ENCODE measurements at regions not wholly inside any gene's neighbourhood (a gene's known extent, or its start where the extent isn't known, plus 50 kb on each side); places are given as distances from the start of the nearest gene placed in this dataset.

- no peaks in the 10 kb centered on the region for H3K27me3 ChIP-seq (ENCODE audit: control insufficient read depth in 2 of 2, insufficient read depth in 2 of 2, low read length in 2 of 2)
- intact Hi-C loops (cut with micrococcal nuclease): no loop called here
- no peaks in the 10 kb centered on the region for H4K20me1 ChIP-seq (replicated peaks; ENCODE audit: control insufficient read depth, extremely low read depth, insufficient read depth, low read length)
- TF ChIP-seq POLR2AphosphoS5 (IDR thresholded peaks at IDR 0.05; ENCODE audit: insufficient read depth, low read depth, low read length) (no peak), JUN (IDR thresholded peaks at IDR 0.05; ENCODE audit: borderline replicate concordance, insufficient read depth, insufficient read length, low read depth) (no peak)
- TF ChIP-seq, protein P1, sequence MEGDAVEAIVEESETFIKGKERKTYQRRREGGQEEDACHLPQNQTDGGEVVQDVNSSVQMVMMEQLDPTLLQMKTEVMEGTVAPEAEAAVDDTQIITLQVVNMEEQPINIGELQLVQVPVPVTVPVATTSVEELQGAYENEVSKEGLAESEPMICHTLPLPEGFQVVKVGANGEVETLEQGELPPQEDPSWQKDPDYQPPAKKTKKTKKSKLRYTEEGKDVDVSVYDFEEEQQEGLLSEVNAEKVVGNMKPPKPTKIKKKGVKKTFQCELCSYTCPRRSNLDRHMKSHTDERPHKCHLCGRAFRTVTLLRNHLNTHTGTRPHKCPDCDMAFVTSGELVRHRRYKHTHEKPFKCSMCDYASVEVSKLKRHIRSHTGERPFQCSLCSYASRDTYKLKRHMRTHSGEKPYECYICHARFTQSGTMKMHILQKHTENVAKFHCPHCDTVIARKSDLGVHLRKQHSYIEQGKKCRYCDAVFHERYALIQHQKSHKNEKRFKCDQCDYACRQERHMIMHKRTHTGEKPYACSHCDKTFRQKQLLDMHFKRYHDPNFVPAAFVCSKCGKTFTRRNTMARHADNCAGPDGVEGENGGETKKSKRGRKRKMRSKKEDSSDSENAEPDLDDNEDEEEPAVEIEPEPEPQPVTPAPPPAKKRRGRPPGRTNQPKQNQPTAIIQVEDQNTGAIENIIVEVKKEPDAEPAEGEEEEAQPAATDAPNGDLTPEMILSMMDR (IDR thresholded peaks at IDR 0.05; ENCODE audit: extremely low read depth in 1 of 2, insufficient read depth in 1 of 2, low read depth in 1 of 2, low read length in 2 of 2): no peak
- H3K9me3 ChIP-seq (replicated peaks; ENCODE audit: control insufficient read depth, insufficient read depth, low read length): no peaks in the 10 kb centered on the region
- H3K9me1 ChIP-seq (replicated peaks; ENCODE audit: control insufficient read depth, extremely low read depth, insufficient read depth, low read length): no peaks in the 10 kb centered on the region
- FAIRE-seq (no peak), DNase-seq (ENCODE audit: low read depth, low spot score) (no peak)
- dilution Hi-C loops (cut with MboI; ENCODE audit: extremely low pct_ligation_motif_present, low sequenced_read_pairs): no loop called here
- no peak overlapping the region for H3K4me2 ChIP-seq (ENCODE audit: insufficient read depth, low read length)
- no peak overlapping the region for H3K4me3 ChIP-seq (replicated peaks in 1 of 3; ENCODE audit: insufficient read depth in 1 of 3, low read depth in 1 of 3, low read length in 3 of 3)
- no peaks in the 10 kb centered on the region for H3K79me2 ChIP-seq (ENCODE audit: control insufficient read depth, insufficient read depth, low read length)
- ChIA-PET CTCF (no interaction called here), POLR2A (no interaction called here)
- H2AFZ ChIP-seq (ENCODE audit: low read depth, low read length): no peak overlapping the region
- H3K4me1 ChIP-seq (ENCODE audit: control insufficient read depth, extremely low read depth, insufficient read depth, low read length): peaks cover 8% of the 10 kb centered on the region
- H3K9ac ChIP-seq (replicated peaks; ENCODE audit: extremely low read depth, insufficient read depth, low read length): no peak overlapping the region
- no TSS peak for BruUV-seq (replicated peaks)
- no peaks in the 10 kb centered on the region for H3K36me3 ChIP-seq (ENCODE audit: control insufficient read depth in 2 of 2, extremely low read depth in 1 of 2, insufficient read depth in 2 of 2, low read length in 2 of 2)
- H3K27ac ChIP-seq (ENCODE audit: insufficient read depth, low read depth, low read length): no peak overlapping the region
Observed at GRCh38 chr14:38046160-38046559, 161.5 kb upstream of the SSTR1 start.

GRCh38 chr14:38047195-38047902, 160.4 kb upstream of the SSTR1 start:
- H3K9me3 ChIP-seq (replicated peaks; ENCODE audit: control insufficient read depth, insufficient read depth, low read length): no peaks in the 10 kb centered on the region
- H4K20me1 ChIP-seq (replicated peaks; ENCODE audit: control insufficient read depth, extremely low read depth, insufficient read depth, low read length): no peaks in the 10 kb centered on the region
- H3K4me2 ChIP-seq (ENCODE audit: insufficient read depth, low read length): no peak overlapping the region
- no TSS peak for BruUV-seq (replicated peaks)
- peaks cover 2% of the 10 kb centered on the region for H3K4me1 ChIP-seq (ENCODE audit: control insufficient read depth, extremely low read depth, insufficient read depth, low read length)
- ChIA-PET POLR2A (no interaction called here), CTCF (no interaction called here)
- no peaks in the 10 kb centered on the region for H3K36me3 ChIP-seq (ENCODE audit: control insufficient read depth in 2 of 2, extremely low read depth in 1 of 2, insufficient read depth in 2 of 2, low read length in 2 of 2)
- FAIRE-seq: peak; percentile 15
- no peaks in the 10 kb centered on the region for H3K79me2 ChIP-seq (ENCODE audit: control insufficient read depth, insufficient read depth, low read length)
- intact Hi-C loops (cut with micrococcal nuclease): no loop called here
- no peak overlapping the region for H3K4me3 ChIP-seq (replicated peaks in 1 of 3; ENCODE audit: insufficient read depth in 1 of 3, low read depth in 1 of 3, low read length in 3 of 3)
- no peak overlapping the region for H3K9ac ChIP-seq (replicated peaks; ENCODE audit: extremely low read depth, insufficient read depth, low read length)
- H3K27ac ChIP-seq (ENCODE audit: insufficient read depth, low read depth, low read length): no peak overlapping the region
- no peaks in the 10 kb centered on the region for H3K9me1 ChIP-seq (replicated peaks; ENCODE audit: control insufficient read depth, extremely low read depth, insufficient read depth, low read length)
- dilution Hi-C loops (cut with MboI; ENCODE audit: extremely low pct_ligation_motif_present, low sequenced_read_pairs): no loop called here
- no peaks in the 10 kb centered on the region for H3K27me3 ChIP-seq (ENCODE audit: control insufficient read depth in 2 of 2, insufficient read depth in 2 of 2, low read length in 2 of 2)
- peak; percentile 70 for DNase-seq (ENCODE audit: low read depth, low spot score)
- no peak overlapping the region for H2AFZ ChIP-seq (ENCODE audit: low read depth, low read length)
- TF ChIP-seq JUN (IDR thresholded peaks at IDR 0.05; ENCODE audit: borderline replicate concordance, insufficient read depth, insufficient read length, low read depth): no peak
- TF ChIP-seq, protein P2, sequence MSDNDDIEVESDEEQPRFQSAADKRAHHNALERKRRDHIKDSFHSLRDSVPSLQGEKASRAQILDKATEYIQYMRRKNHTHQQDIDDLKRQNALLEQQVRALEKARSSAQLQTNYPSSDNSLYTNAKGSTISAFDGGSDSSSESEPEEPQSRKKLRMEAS (IDR thresholded peaks at IDR 0.05; ENCODE audit: insufficient read depth, insufficient read length): no peak
- TF ChIP-seq, protein P1 (IDR thresholded peaks at IDR 0.05; ENCODE audit: extremely low read depth in 1 of 2, insufficient read depth in 1 of 2, low read depth in 1 of 2, low read length in 2 of 2): no peak
- no peak for TF ChIP-seq POLR2AphosphoS5 (IDR thresholded peaks at IDR 0.05; ENCODE audit: insufficient read depth, low read depth, low read length)
- no peak for TF ChIP-seq FOS (IDR thresholded peaks at IDR 0.05; ENCODE audit: borderline replicate concordance, insufficient read depth, low read length)
